CD8-positive, alpha-beta memory T cell (primary cell): ENCODE measurements at regions not wholly inside any gene's neighbourhood (a gene's known extent, or its start where the extent isn't known, plus 50 kb on each side); places are given as distances from the start of the nearest gene placed in this dataset.

Experiments used
- CTCF ChIA-PET: fragments of 350-600 bp; sonication (Branson Sonifier 250); formaldehyde crosslinking; loops from one replicate; lab custom pipeline; 2021; ENCODE audit warnings: antibody characterized with exemption; lab: Charles Lee
- POLR2A ChIA-PET: fragments of 350-600 bp; sonication (Branson Sonifier 250); formaldehyde crosslinking; loops from one replicate; lab custom pipeline; 2021; ENCODE audit warnings: antibody characterized with exemption; lab: Charles Lee
- DNase-seq, 5 donors: peaks; one replicate each; pipeline versions ENCODE4 v3.0.0 to v3.0.0-alpha.2; 2020 to 2022; ENCODE audit warnings: mixed read lengths in 1 of 5
- H3K27ac ChIP-seq: one replicate; pipeline ENCODE4 v1.7.0; 2013; ENCODE audit warnings: low read depth, mild to moderate bottlenecking, low read length, moderate library complexity
- H3K27me3 ChIP-seq: 2 replicates; pipeline ENCODE4 v1.7.0; 2013; ENCODE audit warnings: low read length, mild to moderate bottlenecking; ENCODE audit not compliant: insufficient read depth, poor library complexity, severe bottlenecking
- H3K36me3 ChIP-seq: 2 replicates; pipeline ENCODE4 v1.7.0; 2013; ENCODE audit warnings: mild to moderate bottlenecking, low read length, moderate library complexity; ENCODE audit not compliant: insufficient read depth
- H3K4me1 ChIP-seq: 2 replicates; pipeline ENCODE4 v1.7.0; 2013; ENCODE audit warnings: mild to moderate bottlenecking, low read length, moderate library complexity; ENCODE audit not compliant: insufficient read depth
- H3K4me3 ChIP-seq: 2 replicates; pipeline ENCODE4 v1.7.0; 2013; ENCODE audit warnings: mild to moderate bottlenecking, low read length
- H3K9me3 ChIP-seq: 2 replicates; pipeline ENCODE4 v1.7.0; 2013; ENCODE audit warnings: mild to moderate bottlenecking, low read length
- H3K27ac Mint-ChIP-seq, 8 donors: one replicate each; pipeline ENCODE4 v1.8.0; 2020 to 2021; ENCODE audit warnings: mixed read lengths in 8 of 8, mild to moderate bottlenecking in 6 of 8, inconsistent platforms in 3 of 8, moderate library complexity in 3 of 8
- H3K27me3 Mint-ChIP-seq, 2 donors: one replicate each; pipeline ENCODE4 v1.8.0; 2020 to 2021; ENCODE audit warnings: mixed read lengths in 2 of 2, mild to moderate bottlenecking in 1 of 2, moderate library complexity in 1 of 2
- H3K36me3 Mint-ChIP-seq, 3 donors: one replicate each; pipeline ENCODE4 v1.8.0; 2020 to 2021; ENCODE audit warnings: mixed read lengths in 3 of 3, inconsistent platforms in 1 of 3, mild to moderate bottlenecking in 1 of 3
- H3K4me1 Mint-ChIP-seq, 3 donors: one replicate each; pipeline ENCODE4 v1.8.0; 2020 to 2021; ENCODE audit warnings: mixed read lengths in 3 of 3, inconsistent platforms in 1 of 3, mild to moderate bottlenecking in 1 of 3
- H3K4me3 Mint-ChIP-seq, 7 donors: one replicate each; pipeline ENCODE4 v1.8.0; 2020 to 2021; ENCODE audit warnings: mixed read lengths in 7 of 7, mild to moderate bottlenecking in 6 of 7, moderate library complexity in 4 of 7, inconsistent platforms in 2 of 7
- H3K9me3 Mint-ChIP-seq, 5 donors: one replicate each; pipeline ENCODE4 v1.8.0; 2020 to 2022; ENCODE audit warnings: mixed read lengths in 5 of 5, mild to moderate bottlenecking in 3 of 5, moderate library complexity in 2 of 5, inconsistent platforms in 1 of 5

DNA sequence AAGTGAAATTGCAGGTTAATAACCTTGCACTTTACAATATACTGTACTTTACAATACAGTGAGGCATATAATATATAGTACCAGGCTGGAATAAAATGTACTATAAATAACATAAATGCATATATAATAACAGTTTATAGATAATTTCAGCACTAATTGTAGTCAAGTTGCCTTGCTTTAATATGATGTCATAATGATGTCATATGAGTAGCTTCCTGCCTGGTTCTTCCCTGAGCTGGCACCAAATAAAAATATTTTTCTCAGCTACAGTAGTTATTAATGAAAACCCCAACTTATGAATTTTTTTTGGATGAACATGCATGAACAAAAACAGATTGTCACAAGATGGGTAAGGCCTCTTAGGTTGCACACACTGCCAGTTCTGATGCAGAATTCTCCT is 816.7 kb downstream of the XPNPEP1 start:
- no peaks in the 10 kb centered on the region for H3K27me3 ChIP-seq
- Mint-ChIP-seq H3K27me3 (no peaks in the 10 kb centered on the region), H3K27ac (no peak overlapping the region), H3K36me3 (no peaks in the 10 kb centered on the region), H3K4me3 (no peak overlapping the region), H3K4me1 (no peaks in the 10 kb centered on the region), H3K9me3 (peaks cover 0 to 5% (median 1%) of the 10 kb centered on the region in 5 donors)
- ChIA-PET CTCF (no interaction called here), POLR2A (no interaction called here)
- no peaks in the 10 kb centered on the region for H3K4me1 ChIP-seq
- H3K27ac ChIP-seq, result no peak overlapping the region
- no peak overlapping the region for H3K4me3 ChIP-seq
- no peaks in the 10 kb centered on the region for H3K9me3 ChIP-seq
- no peaks in the 10 kb centered on the region for H3K36me3 ChIP-seq
- no peak for DNase-seq

DNA sequence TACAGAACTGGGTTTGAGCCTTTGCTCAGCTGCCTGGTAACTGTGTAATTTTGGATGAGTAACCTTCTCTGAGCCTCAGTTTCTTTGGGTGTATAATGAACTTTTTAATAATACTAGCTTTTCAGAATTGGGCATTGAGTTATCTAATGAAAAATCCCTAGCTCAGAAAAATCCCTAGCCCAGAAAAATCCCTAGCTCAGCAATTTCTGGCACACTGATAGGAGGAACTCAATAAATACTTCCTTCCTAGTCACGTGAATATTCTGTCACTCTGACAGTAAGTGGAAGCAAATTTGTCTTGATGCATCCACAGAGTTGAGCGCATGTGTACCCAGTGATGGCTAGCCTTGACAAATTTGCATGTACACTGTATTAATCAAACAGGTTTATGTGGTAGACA is 817.6 kb downstream of the XPNPEP1 start:
- Histone ChIP-seq H3K4me1 (no peaks in the 10 kb centered on the region), H3K27ac (no peak overlapping the region), H3K4me3 (no peak overlapping the region), H3K36me3 (no peaks in the 10 kb centered on the region), H3K27me3 (no peaks in the 10 kb centered on the region), H3K9me3 (no peaks in the 10 kb centered on the region)
- CTCF ChIA-PET, result no interaction called here
- peaks cover 0 to 5% (median 1%) of the 10 kb centered on the region in 5 donors for H3K9me3 Mint-ChIP-seq
- no peaks in the 10 kb centered on the region for H3K27me3 Mint-ChIP-seq
- H3K27ac Mint-ChIP-seq, result no peak overlapping the region
- DNase-seq, result no peak
- H3K4me3 Mint-ChIP-seq, result no peak overlapping the region
- H3K36me3 Mint-ChIP-seq, result no peaks in the 10 kb centered on the region
- H3K4me1 Mint-ChIP-seq, result no peaks in the 10 kb centered on the region
- POLR2A ChIA-PET, result no interaction called here

DNA sequence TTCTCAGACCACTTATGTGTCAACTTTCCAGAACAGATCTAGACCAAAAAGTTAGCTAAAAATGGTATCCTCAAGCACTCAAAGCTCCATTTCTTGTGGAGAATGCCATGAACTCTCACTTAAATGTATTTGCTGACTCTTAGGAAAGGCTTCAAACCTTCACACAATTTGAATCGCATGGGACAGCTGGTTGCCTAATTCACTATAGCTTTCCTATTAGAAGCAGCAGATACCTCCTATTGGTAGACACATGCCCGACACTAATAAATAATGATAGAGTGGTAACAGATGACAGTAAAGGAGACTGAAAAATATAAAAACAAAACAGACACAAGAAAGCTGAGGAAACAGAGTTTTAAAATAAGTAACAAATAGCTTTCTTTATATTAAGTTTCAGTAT is 818.5 kb downstream of the XPNPEP1 start:
- H3K27ac Mint-ChIP-seq, result no peak overlapping the region
- Histone ChIP-seq H3K36me3 (no peaks in the 10 kb centered on the region), H3K27ac (no peak overlapping the region), H3K4me3 (no peak overlapping the region), H3K9me3 (no peaks in the 10 kb centered on the region), H3K27me3 (no peaks in the 10 kb centered on the region), H3K4me1 (no peaks in the 10 kb centered on the region)
- H3K4me1 Mint-ChIP-seq, result no peaks in the 10 kb centered on the region
- no peak overlapping the region for H3K4me3 Mint-ChIP-seq
- ChIA-PET POLR2A (no interaction called here), CTCF (interaction anchor here (1.2 kb wide), 1 partner anchor 9 kb away, joined by 3 read pairs; no protein-coding TSS in a partner anchor)
- no peak for DNase-seq
- no peaks in the 10 kb centered on the region for H3K27me3 Mint-ChIP-seq
- no peaks in the 10 kb centered on the region for H3K36me3 Mint-ChIP-seq
- H3K9me3 Mint-ChIP-seq, result peaks cover 0 to 5% (median 2%) of the 10 kb centered on the region in 5 donors

DNA sequence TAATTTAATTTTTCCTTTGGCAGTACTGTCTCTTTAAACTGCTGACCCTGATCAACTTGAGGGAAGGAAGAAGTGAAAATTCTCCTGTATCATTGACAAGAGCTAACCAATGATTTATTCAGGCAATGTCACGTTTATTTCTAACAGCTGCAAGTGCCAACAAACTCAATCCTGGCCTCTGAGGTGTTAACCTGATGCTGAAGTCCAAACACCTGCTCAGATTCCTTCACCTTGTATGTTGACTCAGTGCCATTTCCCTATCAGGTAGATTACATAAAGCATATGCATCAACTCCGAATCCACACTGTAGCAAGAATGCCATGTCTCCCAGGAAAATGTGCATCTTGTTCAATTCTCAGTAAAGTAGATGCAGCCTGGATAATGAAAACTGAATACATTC is 820.0 kb downstream of the XPNPEP1 start:
- DNase-seq, result no peak
- no peaks in the 10 kb centered on the region for H3K36me3 Mint-ChIP-seq
- no peaks in the 10 kb centered on the region for H3K4me1 ChIP-seq
- no peaks in the 10 kb centered on the region for H3K36me3 ChIP-seq
- no peaks in the 10 kb centered on the region for H3K27me3 ChIP-seq
- H3K4me3 Mint-ChIP-seq, result no peak overlapping the region
- POLR2A ChIA-PET, result no interaction called here
- H3K27me3 Mint-ChIP-seq, result no peaks in the 10 kb centered on the region
- H3K4me3 ChIP-seq, result no peak overlapping the region
- CTCF ChIA-PET, result no interaction called here
- H3K9me3 ChIP-seq, result no peaks in the 10 kb centered on the region
- H3K4me1 Mint-ChIP-seq, result no peaks in the 10 kb centered on the region
- H3K27ac ChIP-seq, result no peak overlapping the region
- H3K9me3 Mint-ChIP-seq, result peaks cover under 1 to 5% (median 2%) of the 10 kb centered on the region in 5 donors
- H3K27ac Mint-ChIP-seq, result no peak overlapping the region

DNA sequence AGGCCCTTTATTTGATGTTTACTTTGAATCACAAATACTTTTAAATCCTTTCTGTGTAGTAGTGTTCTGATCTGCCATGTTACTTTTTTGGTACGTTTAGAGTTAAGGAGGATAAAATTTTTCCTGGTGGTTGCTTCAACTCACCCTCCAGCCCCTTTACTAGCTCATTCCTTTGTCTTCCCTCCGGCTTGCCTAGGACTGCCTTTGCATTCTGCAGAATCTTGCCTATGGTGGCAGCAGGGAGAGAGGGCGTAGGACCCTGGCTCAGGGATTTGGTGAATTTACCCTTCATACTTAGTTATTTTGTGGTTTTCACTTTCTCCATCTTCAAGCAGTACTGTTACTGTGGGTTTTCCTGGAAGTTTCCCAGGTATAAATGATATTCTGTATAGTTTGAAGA is 833.5 kb downstream of the XPNPEP1 start:
- ChIA-PET POLR2A (no interaction called here), CTCF (no interaction called here)
- no peak overlapping the region for H3K27ac Mint-ChIP-seq
- H3K4me1 ChIP-seq, result no peaks in the 10 kb centered on the region
- H3K36me3 ChIP-seq, result no peaks in the 10 kb centered on the region
- DNase-seq, result no peak
- no peaks in the 10 kb centered on the region for H3K27me3 ChIP-seq
- H3K36me3 Mint-ChIP-seq, result no peaks in the 10 kb centered on the region
- peaks cover 0 to 11% (median 3%) of the 10 kb centered on the region in 5 donors for H3K9me3 Mint-ChIP-seq
- H3K4me3 ChIP-seq, result no peak overlapping the region
- H3K9me3 ChIP-seq, result peaks cover 5% of the 10 kb centered on the region
- H3K4me1 Mint-ChIP-seq, result no peaks in the 10 kb centered on the region
- no peak overlapping the region for H3K4me3 Mint-ChIP-seq
- no peaks in the 10 kb centered on the region for H3K27me3 Mint-ChIP-seq
- no peak overlapping the region for H3K27ac ChIP-seq

DNA sequence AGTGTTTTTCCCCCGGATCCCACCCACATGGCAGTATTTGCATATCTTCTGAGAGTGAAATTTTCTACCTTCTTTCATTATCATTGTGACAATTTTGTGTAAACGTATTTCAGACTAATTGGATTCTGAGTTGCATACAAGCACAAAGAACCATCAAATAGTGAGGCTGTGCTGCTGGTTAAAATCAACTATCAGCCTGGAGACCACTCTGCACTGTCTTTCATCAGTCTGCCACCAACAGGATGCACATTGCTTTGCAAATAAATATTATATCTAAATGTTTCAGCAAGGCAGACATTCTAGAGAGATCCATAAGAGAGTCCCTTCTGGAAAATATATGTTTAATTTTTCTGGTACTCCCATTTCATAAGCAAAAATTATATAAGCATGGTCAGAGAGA is 851.8 kb downstream of the XPNPEP1 start:
- peaks cover 0 to 2% of the 10 kb centered on the region in 2 donors for H3K27me3 Mint-ChIP-seq
- no peaks in the 10 kb centered on the region for H3K4me1 Mint-ChIP-seq
- DNase-seq, result no peak
- ChIA-PET POLR2A (no interaction called here), CTCF (no interaction called here)
- Histone ChIP-seq H3K4me1 (no peaks in the 10 kb centered on the region), H3K9me3 (no peaks in the 10 kb centered on the region), H3K4me3 (no peak overlapping the region), H3K27ac (no peak overlapping the region), H3K36me3 (no peaks in the 10 kb centered on the region), H3K27me3 (no peaks in the 10 kb centered on the region)
- H3K27ac Mint-ChIP-seq, result no peak overlapping the region
- no peaks in the 10 kb centered on the region for H3K36me3 Mint-ChIP-seq
- H3K9me3 Mint-ChIP-seq, result peaks cover 0 to 28% (median 2%) of the 10 kb centered on the region in 5 donors
- H3K4me3 Mint-ChIP-seq, result no peak overlapping the region

DNA sequence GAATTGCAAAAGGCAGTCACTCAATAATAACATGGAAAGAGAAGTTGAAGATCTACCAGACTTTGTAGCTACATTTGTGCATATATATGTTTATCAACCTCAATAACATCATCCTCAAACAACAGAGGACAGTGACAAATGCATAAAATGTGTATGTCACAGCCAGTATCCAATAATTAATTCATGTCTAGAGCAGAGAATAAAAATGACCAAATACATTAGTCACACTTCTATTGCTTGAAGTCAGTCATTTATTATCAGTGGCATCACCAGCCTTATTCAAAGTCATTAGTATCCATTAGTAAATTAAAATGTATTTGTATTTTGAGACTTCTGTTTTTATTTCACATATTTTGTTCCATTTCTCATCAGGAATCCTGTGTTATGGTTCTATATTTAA is 852.8 kb downstream of the XPNPEP1 start:
- Histone ChIP-seq H3K9me3 (no peaks in the 10 kb centered on the region), H3K4me3 (no peak overlapping the region), H3K27me3 (no peaks in the 10 kb centered on the region), H3K4me1 (no peaks in the 10 kb centered on the region), H3K36me3 (no peaks in the 10 kb centered on the region), H3K27ac (no peak overlapping the region)
- Mint-ChIP-seq H3K27me3 (peaks cover 0 to 2% of the 10 kb centered on the region in 2 donors), H3K4me3 (no peak overlapping the region), H3K9me3 (peaks cover 0 to 37% (median 4%) of the 10 kb centered on the region in 5 donors), H3K36me3 (no peaks in the 10 kb centered on the region), H3K4me1 (no peaks in the 10 kb centered on the region), H3K27ac (no peak overlapping the region)
- POLR2A ChIA-PET, result no interaction called here
- DNase-seq, result no peak
- CTCF ChIA-PET, result no interaction called here

DNA sequence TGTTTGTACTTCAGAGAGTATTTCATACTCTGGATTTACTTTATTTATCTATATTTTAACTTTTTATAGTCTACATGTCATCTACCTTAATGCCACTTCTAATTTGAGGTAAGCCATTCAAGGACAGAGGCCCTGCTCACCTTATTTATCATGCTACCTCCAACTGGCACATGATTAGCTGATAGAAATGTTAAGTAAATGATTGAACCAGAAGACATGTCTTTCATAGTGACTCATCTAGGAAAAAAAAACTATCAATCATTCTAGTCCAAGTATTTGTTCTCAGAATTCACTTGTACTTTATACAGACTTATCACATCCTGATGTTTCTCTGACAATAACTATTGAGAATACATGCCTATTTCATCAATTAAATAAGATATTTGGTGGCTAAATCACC is 856.3 kb downstream of the XPNPEP1 start:
- H3K27ac ChIP-seq, result no peak overlapping the region
- Mint-ChIP-seq H3K27ac (no peak overlapping the region), H3K9me3 (peaks cover 5 to 29% (median 8%) of the 10 kb centered on the region in 5 donors), H3K4me1 (no peaks in the 10 kb centered on the region), H3K4me3 (no peak overlapping the region), H3K36me3 (no peaks in the 10 kb centered on the region), H3K27me3 (peaks cover 0 to 2% of the 10 kb centered on the region in 2 donors)
- no peaks in the 10 kb centered on the region for H3K4me1 ChIP-seq
- no peaks in the 10 kb centered on the region for H3K9me3 ChIP-seq
- no peak for DNase-seq
- ChIA-PET CTCF (no interaction called here), POLR2A (no interaction called here)
- H3K4me3 ChIP-seq, result no peak overlapping the region
- no peaks in the 10 kb centered on the region for H3K27me3 ChIP-seq
- H3K36me3 ChIP-seq, result no peaks in the 10 kb centered on the region

DNA sequence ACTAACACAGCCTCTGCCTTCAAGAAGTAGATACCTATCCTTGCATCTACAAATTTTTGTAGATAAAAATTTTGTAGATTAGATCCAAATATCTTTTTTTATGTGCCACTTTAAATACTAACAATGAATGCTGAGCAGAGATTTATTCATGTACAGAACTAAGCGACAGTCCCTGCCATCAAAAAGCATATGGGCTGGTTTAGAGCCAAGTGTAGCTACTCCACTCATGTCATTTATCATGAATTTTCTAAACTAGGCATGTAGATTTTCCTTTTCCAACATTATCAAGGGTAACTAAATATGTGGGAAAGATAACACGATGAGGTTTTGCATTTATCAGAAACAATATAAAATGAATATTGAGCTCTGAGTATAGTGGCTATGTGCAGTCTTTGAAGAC is 857.5 kb downstream of the XPNPEP1 start:
- Histone ChIP-seq H3K9me3 (no peaks in the 10 kb centered on the region), H3K4me3 (no peak overlapping the region), H3K27me3 (no peaks in the 10 kb centered on the region), H3K27ac (no peak overlapping the region), H3K36me3 (no peaks in the 10 kb centered on the region), H3K4me1 (no peaks in the 10 kb centered on the region)
- Mint-ChIP-seq H3K4me3 (no peak overlapping the region), H3K27me3 (peaks cover 0 to 2% of the 10 kb centered on the region in 2 donors), H3K27ac (no peak overlapping the region), H3K9me3 (peaks cover 5 to 29% (median 9%) of the 10 kb centered on the region in 5 donors), H3K4me1 (no peaks in the 10 kb centered on the region), H3K36me3 (no peaks in the 10 kb centered on the region)
- DNase-seq, result no peak
- ChIA-PET CTCF (no interaction called here), POLR2A (no interaction called here)
